Hematopoietic multipotent progenitor cell treated with erythropoietin and hydrocortisone succinate and interleukin-3 and kit ligand, for 17 days (in vitro differentiated cells): ENCODE measurements at regions not wholly inside any gene's neighbourhood (a gene's known extent, or its start where the extent isn't known, plus 50 kb on each side); places are given as distances from the start of the nearest gene placed in this dataset.

ENCODE experiments used
- DNase-seq: peaks from one replicate; pipeline ENCODE4 v3.0.0-alpha.2; 2015; ENCODE audit warnings: low spot score

DNA sequence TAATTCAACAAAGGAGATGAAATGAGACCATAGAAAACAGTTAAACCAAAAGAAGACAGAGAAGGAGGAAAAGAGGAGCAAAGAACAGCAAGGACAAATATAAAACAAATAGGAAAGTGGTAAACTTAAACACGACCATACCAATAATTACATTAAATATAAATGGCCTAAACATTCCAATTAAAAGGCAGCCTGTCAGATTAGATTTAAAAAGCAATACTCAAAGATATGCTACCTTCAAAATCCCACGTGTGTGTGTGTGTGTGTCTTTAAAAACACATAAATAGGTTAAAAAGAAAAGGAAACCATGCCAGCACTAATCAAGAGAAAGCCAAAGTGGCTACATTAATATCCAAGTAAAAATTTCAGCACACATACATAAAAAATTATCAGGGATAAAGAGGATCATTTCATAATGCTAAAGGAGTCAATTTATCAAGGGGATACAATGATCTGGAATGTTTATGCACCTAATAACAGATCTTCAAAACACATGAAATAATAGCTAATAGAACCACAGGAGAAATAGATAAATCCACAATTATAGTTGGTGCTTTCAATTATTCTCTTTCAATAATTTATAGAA is 355.7 kb upstream of the POU3F1 start:
- DNase-seq, result no peak

DNA sequence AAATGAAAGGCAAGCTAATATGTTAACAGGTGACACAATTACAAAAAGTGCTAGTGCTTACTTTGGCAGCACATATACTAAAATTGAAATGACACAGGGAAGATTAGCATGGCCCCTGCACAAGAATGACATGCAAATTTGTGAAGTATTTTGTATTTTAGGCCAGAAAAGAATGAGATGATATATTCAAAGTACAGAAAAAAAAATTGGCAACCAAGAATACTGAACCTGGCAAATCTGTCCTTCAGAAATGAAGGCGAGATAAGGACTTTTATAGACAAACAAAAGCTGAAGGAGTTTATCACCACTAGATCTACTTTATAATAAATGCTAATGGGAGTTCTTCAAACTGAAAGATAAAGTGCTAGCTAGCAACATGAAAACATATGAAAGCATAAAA is 350.0 kb upstream of the POU3F1 start:
- DNase-seq, result no peak

DNA sequence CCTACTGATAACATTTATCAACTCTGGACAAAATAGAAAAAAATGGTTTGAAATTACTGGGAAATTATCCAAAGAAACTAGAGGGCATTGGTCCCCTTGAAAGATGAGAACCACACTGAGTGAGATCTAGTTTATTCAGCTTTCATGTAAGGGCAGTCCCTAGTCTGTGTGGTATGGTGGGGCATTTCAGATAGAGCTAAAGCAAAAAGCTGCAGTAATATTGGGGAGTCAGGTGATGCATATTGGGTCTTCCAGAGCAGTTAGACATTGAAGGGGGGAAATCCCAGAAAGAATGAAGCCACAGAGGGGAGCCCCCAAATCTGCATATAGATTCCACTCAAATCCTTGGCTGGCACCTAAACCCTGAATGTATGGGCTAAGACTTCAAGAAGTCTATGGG is 347.7 kb upstream of the POU3F1 start:
- DNase-seq, result no peak

DNA sequence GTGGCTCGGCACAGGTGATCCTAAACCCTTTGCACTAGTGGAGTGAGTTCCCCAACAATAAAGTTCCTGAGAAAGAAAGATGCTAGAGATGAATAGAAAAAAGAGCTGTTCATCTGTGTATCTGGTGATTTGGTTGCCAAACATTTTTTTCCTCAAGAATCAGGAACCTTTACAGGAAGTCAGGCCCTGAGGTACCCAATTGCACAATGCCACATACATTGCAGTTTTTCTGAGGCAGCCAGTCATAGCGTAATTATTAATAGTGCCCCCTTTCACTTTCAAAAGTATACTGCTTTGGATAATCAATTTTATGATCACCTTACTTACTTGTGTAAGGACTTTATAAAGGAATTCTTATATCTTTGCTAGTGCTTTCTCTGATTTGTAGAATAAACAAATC is 346.3 kb upstream of the POU3F1 start:
- no peak for DNase-seq

DNA sequence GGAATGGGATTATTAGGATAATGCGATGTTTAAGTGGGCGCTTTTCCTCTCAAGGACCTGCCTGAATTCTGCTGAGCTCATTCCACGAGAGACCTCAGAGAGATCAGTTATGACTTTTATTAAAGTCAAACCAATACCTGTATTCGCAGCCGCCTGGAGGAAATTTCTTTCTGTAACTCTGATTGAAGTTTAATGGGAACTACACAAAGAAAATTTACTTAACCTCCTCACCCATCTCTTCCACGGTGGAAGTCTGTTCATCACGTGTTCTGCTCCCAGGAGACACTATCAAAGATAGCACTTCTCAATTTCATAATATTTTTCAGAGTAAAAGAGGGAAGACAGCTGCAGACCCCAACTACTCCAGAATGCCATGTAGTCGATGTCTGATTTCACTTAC is 334.7 kb upstream of the POU3F1 start:
- no peak for DNase-seq

DNA sequence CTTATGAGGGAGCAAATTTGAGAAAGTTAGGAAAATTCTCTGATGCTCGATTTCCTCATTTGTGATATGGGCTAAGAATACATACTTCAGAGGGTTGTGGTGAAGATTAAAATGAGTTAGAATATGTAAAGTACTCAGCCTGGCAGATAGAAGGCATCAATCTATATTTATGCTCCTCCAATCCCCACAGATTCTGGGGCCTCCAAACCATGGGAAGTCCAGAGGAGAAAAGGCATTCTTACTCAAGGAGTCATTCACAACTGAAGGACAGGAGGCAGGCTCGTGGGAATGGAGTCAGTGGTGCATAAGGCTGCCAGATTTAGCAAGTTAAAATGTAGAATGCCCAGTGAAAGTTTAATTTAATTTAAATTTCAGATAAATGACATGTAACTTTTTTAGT is 330.0 kb upstream of the POU3F1 start:
- DNase-seq, result no peak

DNA sequence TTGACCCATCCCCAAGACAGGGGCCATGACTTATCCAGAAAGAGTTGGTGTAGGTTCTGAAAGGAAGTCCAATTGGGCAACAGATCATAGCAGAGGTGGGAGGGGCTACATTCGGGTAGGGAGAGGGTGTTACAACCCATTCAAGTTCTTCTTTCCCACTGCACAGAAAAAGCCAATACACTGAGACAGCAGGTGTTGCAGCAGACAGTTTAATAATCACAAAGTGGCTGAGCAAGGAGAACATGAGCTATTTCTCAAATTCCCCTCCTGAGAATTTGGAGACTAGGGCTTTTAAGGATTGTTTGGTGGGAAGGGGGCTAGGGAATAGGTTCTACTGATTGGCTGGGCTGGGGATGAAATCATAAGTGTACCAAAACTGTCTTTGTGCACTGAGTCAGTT is 328.4 kb upstream of the POU3F1 start:
- no peak for DNase-seq

DNA sequence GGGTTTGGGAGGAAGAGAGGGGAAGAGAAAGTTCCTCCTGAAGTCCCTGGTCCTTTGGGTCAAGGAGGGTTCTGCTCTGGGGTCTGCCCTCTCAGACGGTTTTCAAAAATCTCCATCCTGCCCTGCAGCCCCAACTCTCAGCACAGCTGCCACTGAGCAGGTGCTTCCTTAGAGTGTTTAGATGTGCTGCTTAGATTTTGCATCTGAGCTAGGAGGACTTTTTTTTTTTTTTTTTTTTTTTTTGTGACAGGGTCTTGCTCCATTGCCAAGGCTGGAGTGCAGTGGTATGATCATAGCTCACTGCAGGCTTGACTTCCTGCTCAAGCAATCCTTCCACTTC is 324.9 kb upstream of the POU3F1 start:
- no peak for DNase-seq

DNA sequence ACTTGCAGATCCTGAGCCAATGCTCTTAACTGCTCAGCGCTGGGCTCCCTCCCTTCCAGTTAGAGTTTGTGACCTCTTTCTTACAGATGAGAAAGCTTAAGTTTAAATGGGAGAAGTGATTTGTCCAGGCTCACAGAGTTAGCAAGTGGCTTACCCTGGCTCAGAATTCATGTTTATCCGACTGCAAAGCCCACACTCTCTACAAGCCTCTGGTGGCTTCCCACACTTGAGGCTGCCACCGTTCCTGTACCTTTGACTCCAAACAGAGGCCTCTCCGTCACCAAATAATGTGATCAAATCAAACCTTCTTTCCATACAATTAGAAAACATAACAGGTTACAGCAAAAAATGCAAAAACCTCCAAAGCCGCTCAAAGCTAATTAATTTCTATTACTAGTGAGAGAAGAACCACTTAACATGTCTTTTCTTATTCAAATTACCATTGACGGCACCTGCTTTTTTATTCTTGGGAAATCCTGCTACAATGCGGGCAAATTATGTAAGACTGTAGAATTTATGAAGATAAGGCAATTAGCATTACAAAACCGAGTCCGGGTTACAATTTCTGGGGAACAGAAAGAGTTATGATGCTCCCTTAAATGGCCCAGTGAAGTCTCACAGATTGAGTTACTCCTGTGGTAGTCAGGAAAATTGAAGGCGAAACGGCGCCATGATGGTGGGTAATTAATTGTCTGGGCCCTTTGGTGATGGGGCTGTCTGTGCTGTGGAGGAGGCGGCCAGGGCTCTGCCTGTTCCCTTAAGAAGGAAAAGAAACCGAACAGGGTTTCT is 324.3 kb upstream of the POU3F1 start:
- DNase-seq, result no peak

DNA sequence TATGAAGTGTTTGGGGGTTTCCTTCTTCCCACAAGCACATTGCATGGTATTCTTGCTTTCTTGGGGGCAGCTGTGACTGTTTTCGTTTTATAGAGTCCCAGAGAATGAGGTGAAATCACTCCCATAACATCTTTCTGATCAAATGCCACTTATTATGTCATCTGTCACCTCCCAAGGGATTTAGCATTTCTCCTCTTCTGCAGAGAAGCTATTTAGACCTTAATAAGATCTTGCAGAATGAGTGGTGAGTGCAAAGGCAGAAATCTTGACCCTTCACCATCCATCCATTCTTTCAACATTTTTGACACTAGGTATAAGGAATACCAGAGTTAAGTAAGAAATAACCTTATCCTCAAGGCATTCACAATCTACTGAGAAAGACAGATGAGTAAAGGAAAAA is 318.6 kb upstream of the POU3F1 start:
- DNase-seq, result no peak

DNA sequence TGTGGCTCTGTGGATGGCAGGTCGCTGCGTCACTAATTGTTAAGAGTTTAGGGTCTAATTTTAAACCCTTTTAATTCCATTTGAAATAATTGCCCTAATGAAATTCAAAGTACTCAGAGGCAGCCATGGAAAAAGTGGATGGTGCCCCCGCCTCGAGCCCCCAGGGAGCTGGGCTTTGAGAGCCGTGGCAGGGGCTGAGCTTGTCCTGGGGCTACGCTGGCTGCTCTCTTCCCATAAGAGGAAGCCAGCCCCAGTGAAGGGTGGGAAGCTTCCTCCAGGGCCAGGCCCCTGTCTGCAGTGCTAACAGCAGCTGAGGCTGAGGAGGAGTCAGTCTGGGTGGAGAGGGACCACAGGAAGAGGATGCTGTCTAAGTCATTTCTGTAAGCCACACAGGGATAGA is 315.0 kb upstream of the POU3F1 start:
- DNase-seq, result no peak

DNA sequence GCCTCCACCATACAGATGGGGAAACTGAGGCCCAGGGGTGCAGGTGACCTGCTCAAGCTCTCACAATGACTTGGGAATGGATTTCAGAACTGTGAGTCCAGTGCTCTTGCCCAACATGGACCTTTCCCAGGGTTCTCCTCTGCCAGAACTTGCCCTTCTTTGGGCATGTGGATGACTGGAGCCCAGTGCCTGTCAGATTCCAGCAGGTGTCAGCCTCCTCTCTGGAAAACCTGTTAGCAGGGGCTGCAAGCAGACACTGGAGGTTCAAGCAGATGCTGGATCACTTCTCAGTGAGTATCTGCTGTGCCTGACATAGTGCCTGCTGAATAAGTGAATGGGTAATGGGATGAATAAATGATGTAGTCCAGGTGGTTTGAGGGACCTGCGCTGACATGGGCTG is 314.2 kb upstream of the POU3F1 start:
- no peak for DNase-seq

DNA sequence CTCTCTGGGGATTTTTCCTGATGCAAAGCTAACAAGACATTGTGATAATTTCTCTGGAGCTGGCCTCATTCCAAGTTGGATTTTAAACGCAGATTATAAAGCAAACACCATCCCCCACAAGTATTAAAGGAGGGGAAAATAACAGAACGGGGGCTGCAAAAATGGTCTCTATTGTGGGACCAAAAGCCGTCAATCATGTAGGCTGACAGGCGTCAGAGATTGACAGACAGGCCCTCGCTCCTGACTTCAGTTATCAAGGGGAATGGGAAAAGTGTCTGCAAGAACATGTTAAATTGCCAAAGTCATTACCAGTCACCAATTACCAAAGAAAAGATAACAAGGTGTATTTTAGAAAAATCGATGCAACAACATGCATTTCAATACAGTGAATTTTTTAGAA is 307.4 kb upstream of the POU3F1 start:
- no peak for DNase-seq

DNA sequence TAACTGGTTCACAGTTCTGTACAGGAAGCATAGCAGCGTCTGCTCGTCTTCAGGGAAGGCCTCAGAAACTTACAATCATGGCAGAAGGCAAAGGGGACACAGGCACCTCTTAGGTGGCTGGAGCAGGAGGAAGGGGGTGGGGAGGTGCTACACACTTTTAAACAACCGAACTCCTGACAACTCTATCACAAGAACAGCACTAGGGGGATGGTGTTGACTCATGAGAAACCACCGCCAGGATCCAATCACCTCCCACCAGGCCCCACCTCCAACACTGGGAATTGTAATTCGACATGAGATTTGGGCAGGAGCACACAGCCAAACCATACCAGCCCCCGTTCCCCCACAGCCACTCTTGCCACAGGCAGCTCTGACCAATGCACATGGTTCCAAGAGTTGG is 306.3 kb upstream of the POU3F1 start:
- DNase-seq, result no peak

DNA sequence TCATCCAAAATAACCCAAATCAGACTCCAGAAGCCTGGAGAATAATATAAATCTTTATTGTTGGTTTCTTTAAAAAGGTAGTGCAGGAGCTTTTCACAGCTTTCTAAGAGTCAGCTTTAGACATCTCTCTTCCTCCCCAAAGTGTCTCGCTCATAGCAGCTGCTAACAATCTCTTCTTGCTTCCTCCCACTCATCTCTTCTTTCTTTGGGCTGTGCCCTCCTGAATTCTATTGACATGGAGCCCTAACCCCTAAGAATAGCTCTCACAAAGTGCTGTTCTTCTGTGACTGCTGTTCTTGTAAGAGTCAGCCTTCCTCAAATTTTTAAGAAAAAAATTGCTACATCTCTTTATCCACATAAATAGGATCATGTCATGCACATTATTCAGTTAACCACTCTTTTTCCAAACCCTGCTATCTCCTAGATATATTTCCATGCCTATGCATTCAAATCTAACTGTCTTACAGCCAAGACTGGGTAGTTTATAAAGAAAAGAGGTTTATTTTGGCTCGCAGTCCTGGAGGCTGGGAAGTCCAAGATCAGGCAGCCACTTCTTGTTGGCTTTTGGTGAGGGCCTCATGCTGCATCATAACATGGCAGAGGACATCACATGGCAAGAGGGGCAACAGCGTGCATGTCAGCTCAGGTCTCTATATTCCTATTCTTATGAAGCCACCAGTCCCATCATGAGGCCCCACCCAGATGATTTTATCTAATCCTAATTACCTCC is 301.0 kb upstream of the POU3F1 start:
- no peak for DNase-seq

DNA sequence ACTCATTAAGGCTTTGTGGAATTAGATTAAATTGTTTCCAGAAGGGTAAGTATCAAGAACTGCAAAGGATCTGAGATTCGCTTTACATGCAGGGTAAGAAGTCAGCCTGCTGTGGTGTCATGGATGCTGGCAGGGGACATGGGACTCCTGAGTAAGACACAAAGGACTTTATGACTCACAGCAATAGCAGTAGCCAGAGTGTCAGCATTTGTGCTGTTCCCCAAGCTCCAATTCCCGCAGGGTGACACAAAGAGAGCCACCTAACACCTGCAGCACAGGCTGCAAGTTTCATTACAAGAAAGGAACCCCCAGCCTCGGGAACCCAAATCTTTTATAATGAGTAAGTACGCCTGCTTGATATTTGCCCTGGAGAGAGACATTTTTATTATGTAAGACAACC is 298.1 kb upstream of the POU3F1 start:
- DNase-seq, result no peak

DNA sequence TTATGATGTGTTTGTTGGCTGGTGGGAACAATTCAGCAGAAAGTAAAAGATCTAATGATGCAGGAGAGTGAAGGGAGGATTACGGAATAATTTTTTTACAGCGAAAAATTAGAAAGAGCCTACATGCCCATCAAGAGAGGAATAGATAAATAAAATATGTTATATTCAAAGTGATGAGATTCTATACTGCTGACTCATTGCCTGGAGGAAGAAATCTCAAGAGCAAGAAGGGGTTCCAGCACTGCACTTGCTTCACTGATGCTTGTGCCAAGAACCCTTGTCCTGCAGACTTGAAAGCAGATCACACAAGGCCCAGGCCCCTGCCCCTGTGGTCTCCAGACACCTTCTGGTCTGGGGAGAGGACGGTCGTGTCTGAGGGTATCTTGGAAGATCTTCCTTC is 295.1 kb upstream of the POU3F1 start:
- no peak for DNase-seq

DNA sequence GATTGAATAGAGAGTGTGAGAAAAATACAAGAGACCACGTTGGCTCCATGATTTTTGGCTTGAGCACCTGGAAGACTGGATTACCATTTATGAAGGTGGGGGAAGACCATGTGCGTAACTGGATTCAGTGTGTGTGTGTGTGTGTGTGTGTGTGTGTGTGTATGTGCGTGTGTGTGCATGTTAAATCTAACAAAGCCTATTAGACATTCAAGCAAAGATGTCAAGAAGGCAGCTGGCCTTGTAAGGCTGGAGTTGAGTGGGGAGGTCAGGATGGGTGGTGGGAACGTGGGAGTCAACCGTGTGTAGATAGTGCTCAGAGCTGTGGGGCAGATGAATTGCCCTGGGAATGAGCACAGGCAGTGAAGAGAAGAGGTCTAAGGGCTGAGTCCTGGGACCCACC is 293.8 kb upstream of the POU3F1 start:
- no peak for DNase-seq

DNA sequence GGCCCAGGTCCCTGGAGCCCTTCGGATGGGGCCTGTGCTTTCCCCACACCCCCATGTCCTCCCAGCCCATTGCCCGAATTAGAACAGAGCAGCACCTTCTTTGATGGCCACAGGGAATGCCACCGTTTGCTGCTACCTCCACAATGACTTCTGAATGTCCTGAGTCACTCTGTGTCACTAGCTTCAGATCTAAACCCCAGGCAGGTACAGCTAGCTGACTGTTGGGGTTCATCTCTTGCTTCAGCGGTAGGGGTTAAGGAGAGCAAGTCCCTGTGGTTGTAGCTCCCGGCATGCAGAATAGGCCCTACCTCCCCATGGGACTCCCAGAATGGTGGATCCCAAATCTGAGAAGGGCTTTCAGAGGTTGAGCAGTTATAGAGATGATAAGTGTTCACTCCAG is 291.1 kb upstream of the POU3F1 start:
- DNase-seq, result no peak

DNA sequence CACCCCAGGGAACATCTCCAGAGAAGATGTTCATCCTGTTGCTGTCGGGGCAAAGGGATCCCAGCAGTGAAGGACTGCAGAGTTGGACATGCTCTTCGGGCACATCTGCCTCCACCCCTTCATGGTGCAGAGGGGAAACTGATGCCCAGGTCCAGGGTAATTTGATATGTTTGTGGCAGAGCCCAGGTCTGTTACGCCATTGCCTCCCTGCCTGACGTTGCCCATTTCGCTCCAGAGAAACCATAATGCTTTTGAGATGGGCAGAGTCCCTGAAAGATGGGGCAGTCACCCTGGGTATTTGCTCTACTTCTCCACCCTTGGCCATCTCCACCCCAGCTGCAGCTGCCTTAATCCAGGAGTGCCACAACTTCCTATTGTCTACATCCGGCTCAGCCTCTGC is 290.4 kb upstream of the POU3F1 start:
- no peak for DNase-seq

DNA sequence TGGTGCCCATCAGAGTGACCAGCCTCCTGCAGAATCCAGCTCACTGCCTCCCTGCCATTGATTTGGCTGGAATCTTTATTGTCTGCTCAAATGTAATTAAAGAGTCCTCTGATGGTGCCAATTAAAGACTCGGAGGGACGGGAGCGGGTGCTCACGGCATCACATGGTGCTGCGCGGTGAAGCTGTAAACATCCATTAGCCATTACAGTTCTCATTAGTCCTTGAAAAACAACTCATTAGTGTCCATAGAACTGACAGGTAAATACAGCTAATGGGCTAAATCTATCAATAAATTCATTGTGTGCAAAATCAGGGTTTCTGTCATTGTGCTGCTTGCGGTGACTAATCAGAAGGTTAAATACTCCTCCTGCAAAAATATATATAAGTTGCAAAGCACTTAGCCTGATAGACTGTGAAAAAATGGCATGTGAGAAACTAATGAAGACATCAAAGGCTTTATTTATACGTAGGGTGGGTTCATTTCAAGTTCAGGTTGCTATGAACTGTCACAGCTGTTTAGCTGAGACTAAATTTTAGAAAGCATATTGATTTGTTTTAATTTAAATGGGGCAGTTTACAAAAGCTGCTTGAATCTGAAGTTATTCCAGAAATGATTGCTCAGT is 289.8 kb upstream of the POU3F1 start:
- DNase-seq, result no peak

DNA sequence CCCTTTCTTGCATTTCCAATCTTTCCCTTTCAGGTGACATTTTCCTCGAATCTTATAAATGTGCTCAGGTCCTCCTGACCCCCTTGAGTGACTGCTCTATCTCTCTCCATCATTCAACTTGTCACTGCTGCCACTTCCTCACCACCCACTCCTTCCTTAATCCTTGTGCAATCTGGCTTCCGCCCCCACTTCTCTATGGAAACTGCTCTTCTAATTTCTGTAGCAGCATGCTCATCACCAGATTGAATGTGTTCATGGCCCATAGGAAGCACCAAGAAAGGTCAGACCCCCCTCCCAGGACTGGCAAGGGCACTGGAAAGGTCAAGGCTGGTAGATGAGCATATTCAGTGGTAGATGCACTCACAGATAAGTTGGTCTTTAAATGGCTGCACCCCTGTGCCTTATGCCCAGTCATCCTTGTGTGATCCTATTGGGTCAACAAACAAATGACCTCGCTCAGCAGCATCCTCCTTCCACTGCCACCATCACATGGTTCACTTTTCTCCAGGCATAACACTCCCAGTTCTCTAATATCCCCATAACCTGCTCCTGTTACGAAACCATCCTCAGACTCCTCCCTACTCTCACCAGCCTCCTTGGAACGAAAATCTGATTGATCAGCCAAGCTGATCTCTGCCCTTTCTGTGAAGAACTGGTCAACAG is 288.5 kb upstream of the POU3F1 start:
- no peak for DNase-seq
